Brain microvascular endothelial cell (primary cell): ENCODE measurements at regions not wholly inside any gene's neighbourhood (a gene's known extent, or its start where the extent isn't known, plus 50 kb on each side); places are given as distances from the start of the nearest gene placed in this dataset.

Source experiments
- DNase-seq: peaks from one replicate; pipeline ENCODE4 v3.0.0-alpha.2; 2020
- H3K27ac ChIP-seq: fragments of 250-450 bp; sonication (Bioruptor Pico); 2 replicates; pipeline ENCODE4 v1.5.1; 2020; ENCODE audit warnings: mild to moderate bottlenecking, moderate library complexity
- H3K27me3 ChIP-seq: fragments of 250-450 bp; sonication (Bioruptor Pico); replicated peaks from 2 replicates; pipeline ENCODE4 v1.5.1; 2020; ENCODE audit warnings: mild to moderate bottlenecking
- H3K36me3 ChIP-seq: fragments of 250-450 bp; sonication (Bioruptor Pico); replicated peaks from 2 replicates; pipeline ENCODE4 v1.5.1; 2020; ENCODE audit warnings: mild to moderate bottlenecking
- H3K4me3 ChIP-seq: 2 replicates; pipeline ENCODE4 v1.5.1; 2011; ENCODE audit warnings: low read depth, mild to moderate bottlenecking, control low read depth, low read length, moderate library complexity
- CTCF ChIP-seq: IDR thresholded peaks from 2 replicates; pipeline ENCODE4 v1.5.1; 2011; ENCODE audit warnings: low read depth, mild to moderate bottlenecking, moderate library complexity, low read length, control low read depth, inconsistent platforms; ENCODE audit errors: missing control alignments
- in situ Hi-C: cut with HindIII; loops from 2 replicates; pipeline ENCODE4 v1.10.0; 2017; ENCODE audit warnings: low sequenced_read_pairs, low pct_ligation_motif_present

- no peak for TF ChIP-seq CTCF
- no peaks in the 10 kb centered on the region for H3K36me3 ChIP-seq
- in situ Hi-C loops, result no loop called here
- H3K4me3 ChIP-seq, result no peak overlapping the region
- H3K27ac ChIP-seq, result no peak overlapping the region
- no peaks in the 10 kb centered on the region for H3K27me3 ChIP-seq
- DNase-seq, result no peak
These were observed 50.6 kb upstream of the TES start for GRCh38 chr7:116159711-116160110.
